ENCODE measurements at regions not wholly inside any gene's neighbourhood (a gene's known extent, or its start where the extent isn't known, plus 50 kb on each side); places are given as distances from the start of the nearest gene placed in this dataset.
"Not testable (repeated sequence)": the region's sequence is repeated elsewhere in the genome, so short reads cannot be mapped to it uniquely, and the experiment has no call there.

GRCh38 chr4:138866314-138866713 lies 149.3 kb upstream of the NOCT start:
- DNase-seq (ENCODE audit: low read depth, low spot score) = no peak
- no peak overlapping the region for H3K4me3 ChIP-seq (ENCODE audit: insufficient read length, low read depth)

GRCh38 chr4:138865765-138866164 lies 149.8 kb upstream of the NOCT start:
- no peak for DNase-seq (ENCODE audit: low read depth, low spot score)
- H3K9ac ChIP-seq (ENCODE audit: insufficient read length, low read depth) = no peak overlapping the region
- no peaks in the 10 kb centered on the region for H3K36me3 ChIP-seq (ENCODE audit: insufficient read depth, insufficient read length, low read length)
- no peak overlapping the region for H3K4me3 ChIP-seq (ENCODE audit: insufficient read length, low read depth)
- TF ChIP-seq SUZ12 (IDR thresholded peaks at IDR 0.05; ENCODE audit: extremely low read depth, insufficient read depth, insufficient read length) (no peak), ZNF274 (IDR thresholded peaks at IDR 0.05; ENCODE audit: low read depth, low read length) (no peak), YY1 (IDR thresholded peaks at IDR 0.05; ENCODE audit: insufficient read depth, insufficient read length) (no peak)
- H3K27me3 ChIP-seq (ENCODE audit: insufficient read depth, insufficient read length) = no peaks in the 10 kb centered on the region
- no peaks in the 10 kb centered on the region for H3K9me3 ChIP-seq (ENCODE audit: insufficient read depth, low read length)
- H3K4me1 ChIP-seq (ENCODE audit: insufficient read depth, insufficient read length) = no peaks in the 10 kb centered on the region

More at GRCh38 chr4:138866314-138866713, 149.3 kb upstream of the NOCT start:
- Histone ChIP-seq H3K27me3 (ENCODE audit: insufficient read depth, insufficient read length) (no peaks in the 10 kb centered on the region), H3K4me1 (ENCODE audit: insufficient read depth, insufficient read length) (peaks cover under 1% of the 10 kb centered on the region), H3K9me3 (ENCODE audit: insufficient read depth, low read length) (no peaks in the 10 kb centered on the region), H3K36me3 (ENCODE audit: insufficient read depth, insufficient read length, low read length) (no peaks in the 10 kb centered on the region), H3K9ac (ENCODE audit: insufficient read length, low read depth) (no peak overlapping the region)
- TF ChIP-seq ZNF274 (IDR thresholded peaks at IDR 0.05; ENCODE audit: low read depth, low read length) = no peak
- no peak for TF ChIP-seq SUZ12 (IDR thresholded peaks at IDR 0.05; ENCODE audit: extremely low read depth, insufficient read depth, insufficient read length)
- no peak for TF ChIP-seq YY1 (IDR thresholded peaks at IDR 0.05; ENCODE audit: insufficient read depth, insufficient read length)

- no peaks in the 10 kb centered on the region for H3K9me3 ChIP-seq (ENCODE audit: insufficient read depth, low read length)
- H3K27me3 ChIP-seq (ENCODE audit: insufficient read depth, insufficient read length) = no peaks in the 10 kb centered on the region
- no peak for DNase-seq (ENCODE audit: low read depth, low spot score)
- H3K4me1 ChIP-seq (ENCODE audit: insufficient read depth, insufficient read length) = no peaks in the 10 kb centered on the region
- no peak overlapping the region for H3K4me3 ChIP-seq (ENCODE audit: insufficient read length, low read depth)
- no peaks in the 10 kb centered on the region for H3K36me3 ChIP-seq (ENCODE audit: insufficient read depth, insufficient read length, low read length)
- H3K9ac ChIP-seq (ENCODE audit: insufficient read length, low read depth) = no peak overlapping the region
- TF ChIP-seq SUZ12 (IDR thresholded peaks at IDR 0.05; ENCODE audit: extremely low read depth, insufficient read depth, insufficient read length) = no peak
- TF ChIP-seq YY1 (IDR thresholded peaks at IDR 0.05; ENCODE audit: insufficient read depth, insufficient read length) = no peak
- no peak for TF ChIP-seq ZNF274 (IDR thresholded peaks at IDR 0.05; ENCODE audit: low read depth, low read length)
Observed at GRCh38 chr4:138864961-138865720, 150.4 kb upstream of the NOCT start.

GRCh38 chr4:138863160-138863559 lies 152.4 kb upstream of the NOCT start:
- no peak overlapping the region for H3K9ac ChIP-seq (ENCODE audit: insufficient read length, low read depth)

GRCh38 chr4:138861135-138861534 lies 154.4 kb upstream of the NOCT start:
- H3K36me3 ChIP-seq (ENCODE audit: insufficient read depth, insufficient read length, low read length) = no peaks in the 10 kb centered on the region
- no peaks in the 10 kb centered on the region for H3K9me3 ChIP-seq (ENCODE audit: insufficient read depth, low read length)
- no peak for TF ChIP-seq ZNF274 (IDR thresholded peaks at IDR 0.05; ENCODE audit: low read depth, low read length)
- TF ChIP-seq SUZ12 (IDR thresholded peaks at IDR 0.05; ENCODE audit: extremely low read depth, insufficient read depth, insufficient read length) = no peak
- no peak for TF ChIP-seq YY1 (IDR thresholded peaks at IDR 0.05; ENCODE audit: insufficient read depth, insufficient read length)
- H3K4me1 ChIP-seq (ENCODE audit: insufficient read depth, insufficient read length) = no peaks in the 10 kb centered on the region
- no peaks in the 10 kb centered on the region for H3K27me3 ChIP-seq (ENCODE audit: insufficient read depth, insufficient read length)
- H3K4me3 ChIP-seq (ENCODE audit: insufficient read length, low read depth) = no peak overlapping the region
- no peak for DNase-seq (ENCODE audit: low read depth, low spot score)
- no peak overlapping the region for H3K9ac ChIP-seq (ENCODE audit: insufficient read length, low read depth)

More at GRCh38 chr4:138863160-138863559, 152.4 kb upstream of the NOCT start:
- H3K36me3 ChIP-seq (ENCODE audit: insufficient read depth, insufficient read length, low read length) = no peaks in the 10 kb centered on the region
- no peaks in the 10 kb centered on the region for H3K27me3 ChIP-seq (ENCODE audit: insufficient read depth, insufficient read length)
- no peak for TF ChIP-seq SUZ12 (IDR thresholded peaks at IDR 0.05; ENCODE audit: extremely low read depth, insufficient read depth, insufficient read length)
- no peak for TF ChIP-seq YY1 (IDR thresholded peaks at IDR 0.05; ENCODE audit: insufficient read depth, insufficient read length)
- TF ChIP-seq ZNF274 (IDR thresholded peaks at IDR 0.05; ENCODE audit: low read depth, low read length) = no peak
- H3K4me3 ChIP-seq (ENCODE audit: insufficient read length, low read depth) = no peak overlapping the region
- no peak for DNase-seq (ENCODE audit: low read depth, low spot score)
- no peaks in the 10 kb centered on the region for H3K9me3 ChIP-seq (ENCODE audit: insufficient read depth, low read length)
- no peaks in the 10 kb centered on the region for H3K4me1 ChIP-seq (ENCODE audit: insufficient read depth, insufficient read length)

GRCh38 chr4:138860357-138860756 lies 155.2 kb upstream of the NOCT start:
- H3K9me3 ChIP-seq (ENCODE audit: insufficient read depth, low read length); H3K27me3 ChIP-seq (ENCODE audit: insufficient read depth, insufficient read length); H3K4me1 ChIP-seq (ENCODE audit: insufficient read depth, insufficient read length); H3K36me3 ChIP-seq (ENCODE audit: insufficient read depth, insufficient read length, low read length); H3K4me3 ChIP-seq (ENCODE audit: insufficient read length, low read depth); H3K9ac ChIP-seq (ENCODE audit: insufficient read length, low read depth); DNase-seq (ENCODE audit: low read depth, low spot score): not testable (repeated sequence)

GRCh38 chr4:138859254-138859653 lies 156.3 kb upstream of the NOCT start:
- no peak for DNase-seq (ENCODE audit: low read depth, low spot score)
- Histone ChIP-seq H3K4me1 (ENCODE audit: insufficient read depth, insufficient read length) (no peaks in the 10 kb centered on the region), H3K27me3 (ENCODE audit: insufficient read depth, insufficient read length) (no peaks in the 10 kb centered on the region), H3K9ac (ENCODE audit: insufficient read length, low read depth) (no peak overlapping the region), H3K4me3 (ENCODE audit: insufficient read length, low read depth) (no peak overlapping the region), H3K9me3 (ENCODE audit: insufficient read depth, low read length) (no peaks in the 10 kb centered on the region), H3K36me3 (ENCODE audit: insufficient read depth, insufficient read length, low read length) (no peaks in the 10 kb centered on the region)
- no peak for TF ChIP-seq SUZ12 (IDR thresholded peaks at IDR 0.05; ENCODE audit: extremely low read depth, insufficient read depth, insufficient read length)
- TF ChIP-seq ZNF274 (IDR thresholded peaks at IDR 0.05; ENCODE audit: low read depth, low read length) = no peak
- no peak for TF ChIP-seq YY1 (IDR thresholded peaks at IDR 0.05; ENCODE audit: insufficient read depth, insufficient read length)
